Immature natural killer cell (primary cell): ENCODE measurements at regions not wholly inside any gene's neighbourhood (a gene's known extent, or its start where the extent isn't known, plus 50 kb on each side); places are given as distances from the start of the nearest gene placed in this dataset.

Experiments
- DNase-seq, 3 donors: peaks; one replicate each; pipeline ENCODE4 v3.0.0; 2022; ENCODE audit warnings: mixed read lengths in 1 of 3
- H3K27ac Mint-ChIP-seq, 6 donors: one replicate each; pipeline ENCODE4 v1.8.0; 2020; ENCODE audit warnings: mixed read lengths in 6 of 6, mild to moderate bottlenecking in 5 of 6, inconsistent platforms in 4 of 6, moderate library complexity in 3 of 6
- H3K27me3 Mint-ChIP-seq, 3 donors: one replicate each; pipeline ENCODE4 v1.8.0; 2020 to 2021; ENCODE audit warnings: low read depth in 3 of 3, mild to moderate bottlenecking in 3 of 3, mixed read lengths in 3 of 3, moderate library complexity in 3 of 3, inconsistent platforms in 1 of 3
- H3K36me3 Mint-ChIP-seq, 3 donors: one replicate each; pipeline ENCODE4 v1.8.0; 2020; ENCODE audit warnings: mixed read lengths in 3 of 3, inconsistent platforms in 2 of 3, mild to moderate bottlenecking in 2 of 3
- H3K4me1 Mint-ChIP-seq, 2 donors: one replicate each; pipeline ENCODE4 v1.8.0; 2020; ENCODE audit warnings: inconsistent platforms in 2 of 2, mild to moderate bottlenecking in 2 of 2, mixed read lengths in 2 of 2, moderate library complexity in 1 of 2
- H3K4me3 Mint-ChIP-seq, 5 donors: one replicate each; pipeline ENCODE4 v1.8.0; 2020; ENCODE audit warnings: mild to moderate bottlenecking in 5 of 5, mixed read lengths in 5 of 5, inconsistent platforms in 3 of 5, moderate library complexity in 3 of 5
- H3K9me3 Mint-ChIP-seq, 6 donors: one replicate each; pipeline ENCODE4 v1.8.0; 2020; ENCODE audit warnings: mild to moderate bottlenecking in 6 of 6, mixed read lengths in 6 of 6, inconsistent platforms in 4 of 6, moderate library complexity in 3 of 6

DNA sequence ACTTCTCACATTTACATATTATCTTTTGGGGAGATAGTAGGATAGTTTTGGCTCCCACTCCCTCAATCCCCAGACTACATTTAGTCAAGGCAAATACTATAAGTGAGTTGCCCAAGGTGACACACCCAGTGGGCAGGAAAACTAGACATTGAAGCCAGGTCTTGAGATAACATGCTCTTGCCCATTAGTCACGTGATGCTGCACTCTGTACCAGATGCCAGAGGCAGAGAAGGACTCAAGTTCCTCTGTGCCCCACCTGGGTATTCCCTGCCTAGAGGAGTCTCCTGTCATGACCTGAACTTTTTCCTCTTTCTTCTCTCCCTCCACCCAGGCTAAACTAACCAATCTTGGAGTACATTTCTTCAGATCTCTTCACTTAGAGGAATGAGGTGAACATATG is 484.9 kb downstream of the BUD13 start:
- Mint-ChIP-seq H3K4me1 (no peaks in the 10 kb centered on the region), H3K36me3 (no peaks in the 10 kb centered on the region), H3K9me3 (peaks cover 0 to 7% (median 0%) of the 10 kb centered on the region in 6 donors), H3K27me3 (peaks cover 0 to 8% (median 2%) of the 10 kb centered on the region in 3 donors), H3K27ac (no peak overlapping the region), H3K4me3 (no peak overlapping the region)
- no peak for DNase-seq

DNA sequence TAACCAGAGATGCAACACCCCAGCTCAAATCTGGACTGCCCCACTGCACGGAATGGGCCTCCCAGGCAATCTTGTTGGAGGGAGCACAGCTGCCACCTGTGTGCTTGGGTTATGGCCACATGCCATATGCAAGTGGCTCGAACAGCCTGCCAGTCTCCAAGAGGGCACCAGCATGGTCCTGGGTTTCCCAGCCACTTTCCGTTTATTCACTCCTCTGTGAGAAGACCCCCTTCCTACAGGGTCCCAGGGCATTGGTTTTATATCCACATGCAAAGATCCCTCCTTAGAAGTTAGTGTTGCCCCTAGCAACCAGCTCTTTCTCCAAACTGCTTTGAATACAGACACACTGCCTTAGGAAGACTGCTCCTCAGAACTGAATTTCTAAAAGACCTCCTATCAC is 487.8 kb downstream of the BUD13 start:
- Mint-ChIP-seq H3K4me3 (no peak overlapping the region), H3K9me3 (peaks cover 0 to 7% (median 0%) of the 10 kb centered on the region in 6 donors), H3K27me3 (peaks cover 0 to 6% (median 2%) of the 10 kb centered on the region in 3 donors), H3K36me3 (no peaks in the 10 kb centered on the region), H3K27ac (no peak overlapping the region), H3K4me1 (no peaks in the 10 kb centered on the region)
- no peak for DNase-seq

DNA sequence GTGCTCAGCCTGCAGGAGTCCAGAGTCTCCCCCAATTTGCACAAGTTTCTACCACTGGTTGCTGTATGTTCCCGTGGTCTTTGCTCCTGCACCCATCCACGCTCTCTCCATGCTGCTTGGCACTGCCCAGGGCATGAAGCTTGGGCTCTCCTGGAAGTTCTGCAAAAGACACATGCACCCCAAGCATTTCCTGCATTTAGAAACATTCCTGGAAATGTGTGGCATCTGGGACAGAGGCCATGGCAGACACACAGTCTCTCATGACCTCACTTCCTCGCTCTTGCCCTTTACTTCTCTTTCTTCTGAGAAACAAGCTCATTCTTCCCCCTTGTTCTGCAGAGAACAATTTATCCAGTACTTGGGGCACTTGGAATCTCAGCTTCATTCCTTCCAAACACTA is 489.5 kb downstream of the BUD13 start:
- H3K36me3 Mint-ChIP-seq = no peaks in the 10 kb centered on the region
- H3K27me3 Mint-ChIP-seq = peaks cover 0 to 9% (median 2%) of the 10 kb centered on the region in 3 donors
- H3K4me1 Mint-ChIP-seq = no peaks in the 10 kb centered on the region
- DNase-seq = no peak
- peaks cover 0 to 2% (median 0%) of the 10 kb centered on the region in 6 donors for H3K9me3 Mint-ChIP-seq
- no peak overlapping the region for H3K27ac Mint-ChIP-seq
- H3K4me3 Mint-ChIP-seq = no peak overlapping the region

DNA sequence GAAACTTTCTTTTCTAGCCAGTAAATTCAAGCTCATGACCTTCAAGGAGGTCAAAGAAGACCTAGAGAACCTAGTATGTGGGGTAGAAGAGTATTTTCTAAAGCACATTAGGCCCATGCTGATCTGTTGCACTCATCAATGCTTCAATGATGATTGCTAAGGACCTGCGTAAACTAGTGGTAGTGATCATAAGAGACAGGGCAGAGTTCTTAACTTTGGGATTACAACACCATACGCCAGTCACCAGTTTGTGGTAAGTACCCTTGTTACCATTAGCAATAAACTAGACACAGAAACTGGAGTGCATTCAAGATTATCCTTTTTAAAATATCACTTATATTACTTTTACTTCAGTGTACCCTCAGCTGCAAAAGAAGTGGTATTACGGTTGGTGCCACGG is 490.3 kb downstream of the BUD13 start:
- peaks cover 0 to 9% (median 3%) of the 10 kb centered on the region in 3 donors for H3K27me3 Mint-ChIP-seq
- DNase-seq = no peak
- no peaks in the 10 kb centered on the region for H3K36me3 Mint-ChIP-seq
- no peak overlapping the region for H3K4me3 Mint-ChIP-seq
- no peaks in the 10 kb centered on the region for H3K9me3 Mint-ChIP-seq
- H3K27ac Mint-ChIP-seq = no peak overlapping the region
- no peaks in the 10 kb centered on the region for H3K4me1 Mint-ChIP-seq

DNA sequence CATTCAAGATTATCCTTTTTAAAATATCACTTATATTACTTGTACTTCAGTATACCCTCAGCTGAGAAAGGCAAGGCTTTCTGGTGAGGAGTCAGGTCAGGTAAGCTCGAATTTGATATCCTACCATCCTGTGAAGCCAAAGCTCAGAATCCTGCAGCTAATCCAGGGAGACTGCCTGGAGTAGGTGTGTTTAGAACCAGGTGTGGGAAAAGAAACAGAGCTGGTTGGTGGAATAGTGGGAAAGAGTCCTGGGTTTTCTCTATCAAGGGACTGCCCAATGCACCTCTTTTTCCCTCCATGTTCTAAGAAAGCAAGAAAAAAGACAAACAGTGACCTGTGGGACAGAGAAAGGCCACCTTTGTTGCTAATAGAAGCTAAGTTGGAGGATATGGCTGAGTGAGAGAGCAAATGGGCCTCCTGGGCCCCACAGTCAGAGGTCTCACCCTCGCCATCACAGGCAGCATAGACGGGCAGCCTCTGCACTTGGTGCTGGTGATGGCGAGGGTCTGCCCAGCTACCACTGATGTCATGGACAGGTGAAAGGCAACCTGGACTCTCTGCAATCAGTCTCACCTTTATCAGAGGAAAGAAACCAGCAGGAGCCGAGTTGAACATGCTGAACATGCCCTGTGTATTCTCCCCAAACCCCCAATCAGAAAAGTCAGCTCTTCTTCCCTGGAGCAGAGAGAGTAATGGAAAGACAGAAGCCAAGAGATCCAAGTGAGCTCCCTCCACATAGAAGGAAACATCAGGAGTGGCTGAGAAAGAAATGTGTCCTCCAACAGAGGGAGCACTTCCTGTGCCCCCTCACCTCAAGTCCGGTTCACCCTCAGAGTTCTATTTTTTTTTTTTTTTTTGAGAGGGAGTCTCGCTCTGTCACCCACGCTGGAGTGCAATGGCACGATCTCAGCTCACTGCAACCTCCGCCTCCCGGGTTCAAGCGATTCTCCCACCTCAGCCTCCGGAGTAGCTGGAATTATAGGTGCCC is 491.3 kb downstream of the BUD13 start:
- Mint-ChIP-seq H3K4me1 (no peaks in the 10 kb centered on the region), H3K27me3 (peaks cover 0 to 5% (median 3%) of the 10 kb centered on the region in 3 donors), H3K4me3 (no peak overlapping the region), H3K27ac (no peak overlapping the region), H3K36me3 (no peaks in the 10 kb centered on the region), H3K9me3 (no peaks in the 10 kb centered on the region)
- no peak for DNase-seq

DNA sequence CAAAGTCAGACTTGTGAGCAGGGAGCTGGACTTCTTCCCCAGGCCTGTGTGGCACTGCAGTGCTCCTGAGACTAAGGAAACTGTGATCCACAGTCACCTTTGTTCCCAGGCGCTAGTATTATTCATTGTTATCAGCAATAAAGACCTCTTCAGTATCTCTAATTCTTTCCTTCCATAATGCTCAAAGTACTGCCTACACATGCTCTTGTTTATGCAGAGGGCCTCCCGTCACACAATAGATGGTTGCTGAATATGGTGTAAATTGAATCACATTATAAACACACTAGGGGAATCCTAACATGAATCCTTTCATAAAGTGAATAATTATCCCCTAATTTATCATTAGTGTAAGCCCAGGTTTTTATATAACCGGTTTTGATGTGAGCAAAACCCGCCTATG is 493.3 kb downstream of the BUD13 start:
- Mint-ChIP-seq H3K4me3 (no peak overlapping the region), H3K36me3 (no peaks in the 10 kb centered on the region), H3K4me1 (no peaks in the 10 kb centered on the region), H3K9me3 (no peaks in the 10 kb centered on the region), H3K27ac (no peak overlapping the region), H3K27me3 (peaks cover 2 to 5% (median 3%) of the 10 kb centered on the region in 3 donors)
- DNase-seq = no peak

DNA sequence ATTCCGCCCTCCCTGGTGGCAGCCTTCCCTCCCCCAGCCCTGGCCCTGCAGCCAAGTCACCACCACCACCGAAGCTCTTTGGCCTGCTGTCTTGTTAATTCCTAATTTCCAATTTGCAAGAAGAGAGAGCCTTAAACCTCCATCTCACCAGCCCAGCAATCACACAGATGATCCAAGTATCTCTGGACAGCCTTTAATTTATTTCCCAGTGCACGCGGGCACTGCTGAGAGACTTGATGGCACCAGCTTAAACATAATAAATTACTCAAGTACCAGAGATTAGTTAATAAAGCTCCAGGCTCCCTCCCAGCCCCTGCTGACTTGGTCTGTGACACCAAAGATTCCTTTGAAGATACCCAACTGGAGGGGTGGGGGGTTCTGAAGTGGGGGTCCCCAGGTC is 494.7 kb downstream of the BUD13 start:
- Mint-ChIP-seq H3K4me3 (no peak overlapping the region), H3K27me3 (peaks cover 3 to 5% (median 3%) of the 10 kb centered on the region in 3 donors), H3K9me3 (no peaks in the 10 kb centered on the region), H3K27ac (no peak overlapping the region), H3K36me3 (no peaks in the 10 kb centered on the region), H3K4me1 (no peaks in the 10 kb centered on the region)
- DNase-seq = no peak

DNA sequence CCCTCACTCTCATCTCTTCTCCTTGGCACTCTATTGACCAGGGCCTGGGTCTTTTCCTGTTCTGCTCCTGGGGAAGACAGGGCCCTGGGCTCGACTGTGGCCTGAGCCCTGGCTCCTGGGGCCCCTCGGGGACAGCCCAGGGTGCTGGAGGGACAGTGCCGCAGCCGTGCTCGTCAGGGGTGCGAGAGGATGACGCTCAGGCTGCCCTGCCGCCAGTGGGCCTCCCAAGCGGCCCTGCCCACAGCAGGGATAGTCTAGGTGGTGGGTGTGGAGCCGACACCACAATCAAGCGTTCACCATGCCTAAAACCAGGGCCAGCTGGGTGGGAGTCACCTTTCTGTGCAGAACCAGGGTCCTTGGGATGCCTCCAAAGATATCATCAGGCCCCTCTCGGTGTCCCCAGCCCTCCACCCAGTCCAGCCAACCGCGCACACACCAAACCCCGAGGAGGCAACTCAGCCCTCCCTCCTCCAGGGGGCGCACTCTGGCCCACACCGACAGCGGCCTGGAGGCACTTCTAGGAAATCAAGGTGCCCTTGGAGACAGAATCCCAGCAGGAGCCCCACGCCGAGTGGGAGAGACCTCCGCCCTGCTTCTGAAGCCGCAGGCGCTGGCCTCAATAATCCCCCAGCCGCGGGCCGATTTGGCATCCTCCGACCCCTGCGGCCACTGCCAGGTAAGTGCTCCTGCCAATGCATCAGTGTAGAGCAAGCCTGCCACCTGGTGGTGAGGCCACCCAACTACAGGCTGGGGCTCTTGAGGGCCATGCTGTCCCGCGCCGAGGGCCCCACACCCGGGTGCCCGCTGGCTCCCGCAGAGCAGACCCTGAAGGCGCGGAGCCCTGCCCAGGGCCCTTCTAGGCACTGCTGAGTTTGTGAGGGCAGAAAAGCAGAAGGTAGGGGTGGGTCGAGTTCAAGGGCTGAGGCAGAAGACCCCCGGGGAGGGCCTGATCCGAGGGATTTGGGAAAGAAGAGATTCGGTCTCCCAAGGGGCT is 496.4 kb downstream of the BUD13 start:
- peak; percentile 41 to 63 (median 53) for DNase-seq
- no peaks in the 10 kb centered on the region for H3K9me3 Mint-ChIP-seq
- no peaks in the 10 kb centered on the region for H3K4me1 Mint-ChIP-seq
- H3K27ac Mint-ChIP-seq = no peak overlapping the region
- H3K36me3 Mint-ChIP-seq = no peaks in the 10 kb centered on the region
- H3K27me3 Mint-ChIP-seq = peaks cover 3 to 4% (median 3%) of the 10 kb centered on the region in 3 donors
- H3K4me3 Mint-ChIP-seq = peak overlapping the region in 1 of 5 donors; percentile 9

DNA sequence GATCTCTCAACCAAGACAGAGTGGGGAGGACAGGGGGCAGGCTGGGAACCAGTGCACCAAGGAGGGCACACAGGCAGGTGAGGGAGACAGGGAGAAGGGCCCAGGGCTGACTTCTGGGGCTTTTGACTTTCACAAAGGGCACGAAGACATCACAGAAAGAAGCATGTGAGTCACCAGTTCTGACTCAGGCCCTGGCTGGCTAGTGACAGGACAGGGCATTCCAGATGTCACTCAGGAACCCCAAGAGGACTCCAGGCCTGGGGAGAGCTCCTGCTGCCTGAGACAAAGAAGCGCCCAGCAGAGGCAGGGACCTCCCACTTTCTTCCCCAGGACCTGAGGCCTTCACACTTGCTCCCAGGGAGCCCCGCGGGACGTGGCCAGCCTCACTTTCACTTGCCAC is 497.2 kb downstream of the BUD13 start:
- no peak overlapping the region for H3K4me3 Mint-ChIP-seq
- H3K4me1 Mint-ChIP-seq = no peaks in the 10 kb centered on the region
- no peak overlapping the region for H3K27ac Mint-ChIP-seq
- H3K36me3 Mint-ChIP-seq = no peaks in the 10 kb centered on the region
- DNase-seq = no peak
- H3K9me3 Mint-ChIP-seq = peaks cover 0 to 1% (median 0%) of the 10 kb centered on the region in 6 donors
- peaks cover 3% of the 10 kb centered on the region in 3 donors for H3K27me3 Mint-ChIP-seq

DNA sequence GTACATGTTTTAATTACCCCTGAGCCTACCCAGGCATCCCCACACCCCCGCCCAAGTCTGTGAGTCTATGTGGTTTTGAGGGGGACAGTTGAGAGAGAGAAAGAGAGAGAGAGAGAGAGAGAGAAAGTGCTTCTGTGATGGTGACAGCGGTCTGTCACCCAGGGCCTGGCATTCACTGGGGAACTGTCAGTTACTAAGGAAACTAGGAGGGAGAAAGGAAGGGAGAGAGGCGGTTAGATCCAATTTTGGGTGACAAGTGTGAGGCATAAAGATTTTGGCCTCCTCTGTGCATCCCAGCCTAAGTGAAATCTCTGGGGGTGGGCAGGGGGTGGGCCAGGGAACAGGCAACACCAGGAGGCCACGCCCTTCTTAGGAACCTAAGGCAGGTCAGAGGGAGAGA is 498.3 kb downstream of the BUD13 start:
- Mint-ChIP-seq H3K9me3 (peaks cover 0 to 1% (median 0%) of the 10 kb centered on the region in 6 donors), H3K4me1 (no peaks in the 10 kb centered on the region), H3K27me3 (peaks cover 3% of the 10 kb centered on the region in 3 donors), H3K4me3 (no peak overlapping the region), H3K36me3 (no peaks in the 10 kb centered on the region), H3K27ac (no peak overlapping the region)
- DNase-seq = no peak

DNA sequence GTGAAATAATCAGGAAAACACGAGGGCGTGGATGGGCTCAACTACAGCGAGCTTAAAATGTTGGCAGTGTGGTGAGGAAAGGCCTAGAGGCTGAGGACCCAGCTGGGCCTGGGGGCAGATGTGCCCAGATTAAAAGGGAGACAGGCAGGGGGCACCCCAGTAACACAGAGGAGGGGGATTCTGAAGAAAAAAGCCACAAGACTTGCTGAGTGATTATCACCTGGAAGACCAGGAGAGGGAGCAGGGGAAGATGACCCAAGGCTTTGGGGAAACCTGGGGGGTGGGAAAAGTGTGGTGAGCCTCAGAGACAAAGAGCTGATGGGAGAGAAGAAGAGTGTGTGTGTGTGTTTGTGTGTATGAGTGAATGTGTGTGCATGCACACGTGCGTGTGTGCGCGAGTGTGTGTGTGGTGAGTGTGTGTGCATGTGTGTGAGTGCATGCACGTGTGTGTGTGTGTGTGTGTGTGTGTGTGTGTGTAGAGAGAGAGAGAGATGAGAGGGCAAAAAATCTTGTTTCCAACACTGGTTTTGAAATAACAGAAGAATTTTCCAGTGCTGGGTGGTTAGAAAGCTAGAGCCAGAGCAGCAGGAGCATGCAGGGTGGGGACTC is 500.5 kb downstream of the BUD13 start:
- no peak for DNase-seq
- Mint-ChIP-seq H3K27me3 (peaks cover 0 to 3% (median 0%) of the 10 kb centered on the region in 3 donors), H3K4me3 (no peak overlapping the region), H3K27ac (no peak overlapping the region), H3K4me1 (no peaks in the 10 kb centered on the region), H3K36me3 (no peaks in the 10 kb centered on the region), H3K9me3 (peaks cover 0 to 1% (median 0%) of the 10 kb centered on the region in 6 donors)

DNA sequence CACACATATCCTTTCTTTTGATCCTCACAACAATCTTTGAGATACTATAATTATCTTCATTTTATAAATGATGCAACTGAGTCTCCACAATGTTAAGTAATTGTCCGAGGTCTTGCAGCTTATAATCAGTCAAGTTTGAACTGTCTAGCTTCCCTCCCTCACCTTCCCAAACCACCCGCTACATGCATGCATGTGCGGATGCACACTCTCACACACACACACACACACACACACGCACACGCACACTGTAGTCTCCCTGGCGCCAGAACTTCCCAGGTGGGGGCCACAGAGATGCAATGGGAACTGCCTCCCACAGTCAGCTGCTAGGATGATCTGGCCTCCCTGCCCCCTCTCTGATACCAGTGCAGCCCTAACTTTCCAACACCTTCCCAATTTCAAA is 501.3 kb downstream of the BUD13 start:
- H3K27ac Mint-ChIP-seq = no peak overlapping the region
- H3K9me3 Mint-ChIP-seq = peaks cover 0 to 1% (median 0%) of the 10 kb centered on the region in 6 donors
- DNase-seq = no peak
- peaks cover 0 to 3% (median 0%) of the 10 kb centered on the region in 3 donors for H3K27me3 Mint-ChIP-seq
- H3K4me3 Mint-ChIP-seq = no peak overlapping the region
- no peaks in the 10 kb centered on the region for H3K36me3 Mint-ChIP-seq
- H3K4me1 Mint-ChIP-seq = no peaks in the 10 kb centered on the region

DNA sequence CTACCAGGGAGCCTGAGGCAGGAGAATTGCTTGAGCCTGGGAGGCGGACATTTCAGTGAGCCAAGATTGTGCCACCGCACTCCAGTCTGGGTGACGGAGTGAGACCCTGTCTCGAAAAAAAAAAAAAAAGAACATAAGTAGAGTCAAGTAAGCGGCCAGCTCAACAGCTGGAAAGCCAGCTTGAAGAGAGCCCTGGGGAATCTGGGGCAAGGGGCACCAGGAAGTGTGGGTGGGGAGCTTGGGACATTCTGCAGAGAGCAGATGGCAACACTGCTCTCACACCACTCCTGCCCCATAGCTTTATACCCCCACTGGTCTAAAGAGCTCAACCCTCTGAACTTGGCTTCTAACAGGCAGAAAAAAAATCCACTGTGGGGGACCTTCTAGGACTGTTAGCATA is 505.6 kb downstream of the BUD13 start:
- DNase-seq = no peak
- no peak overlapping the region for H3K4me3 Mint-ChIP-seq

More for the DNA sequence above, 505.6 kb downstream of the BUD13 start:
- no peaks in the 10 kb centered on the region for H3K36me3 Mint-ChIP-seq
- H3K9me3 Mint-ChIP-seq = peaks cover 0 to 3% (median 0%) of the 10 kb centered on the region in 6 donors
- H3K27me3 Mint-ChIP-seq = peaks cover 0 to 3% (median 3%) of the 10 kb centered on the region in 3 donors
- no peak overlapping the region for H3K27ac Mint-ChIP-seq
- no peaks in the 10 kb centered on the region for H3K4me1 Mint-ChIP-seq
